Stimulated activated CD4-positive, alpha-beta T cell treated with anti-CD3 and anti-CD28 coated beads, Interleukin-2, amount 100 ng/mL, for 48 hours (primary cell): ENCODE measurements at regions not wholly inside any gene's neighbourhood (a gene's known extent, or its start where the extent isn't known, plus 50 kb on each side); places are given as distances from the start of the nearest gene placed in this dataset.
"Not testable (repeated sequence)": the region's sequence is repeated elsewhere in the genome, so short reads cannot be mapped to it uniquely, and the experiment has no call there.

ENCODE experiments used
- DNase-seq, 2 donors: peaks; one replicate each; pipeline ENCODE4 v3.0.0-alpha.2; 2020

DNA sequence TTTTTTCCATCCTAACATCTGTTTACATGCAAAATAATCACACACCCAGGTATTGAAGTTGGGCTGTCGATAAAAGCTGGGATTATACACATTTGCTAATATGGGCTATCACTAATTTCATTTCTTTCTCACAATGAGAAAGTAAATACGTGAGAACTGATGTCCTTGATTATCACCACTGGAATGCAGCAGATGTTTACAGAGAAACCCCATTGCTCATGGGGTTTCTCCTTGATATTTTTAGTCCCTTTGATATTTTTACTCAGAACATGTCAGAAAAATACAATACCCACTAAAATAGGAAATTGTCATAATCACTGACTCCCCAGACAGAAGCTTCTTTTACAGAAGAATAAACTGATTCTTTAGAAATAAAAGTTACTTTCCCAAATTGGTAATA, 535.1 kb upstream of the CCDC54 start:
- no peak for DNase-seq

DNA sequence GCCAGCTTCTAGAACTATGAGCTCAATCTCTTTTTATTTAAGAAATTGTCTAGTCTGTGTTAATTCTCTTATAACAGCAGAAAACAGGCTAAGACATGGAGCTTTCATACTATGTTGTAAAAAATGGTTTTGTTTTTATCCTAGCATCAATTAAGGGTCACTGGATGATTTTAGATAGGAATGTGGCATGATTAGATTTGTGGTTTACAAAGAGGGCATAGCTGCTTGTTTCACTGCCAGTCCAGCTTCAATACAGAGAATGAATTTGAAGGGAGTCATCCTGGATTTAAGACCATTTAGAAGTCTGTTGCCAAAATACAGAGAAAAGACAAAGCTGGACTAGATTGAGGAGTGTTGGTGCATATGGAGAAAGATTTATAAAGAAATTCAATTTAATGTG, 532.6 kb upstream of the CCDC54 start:
- no peak for DNase-seq

DNA sequence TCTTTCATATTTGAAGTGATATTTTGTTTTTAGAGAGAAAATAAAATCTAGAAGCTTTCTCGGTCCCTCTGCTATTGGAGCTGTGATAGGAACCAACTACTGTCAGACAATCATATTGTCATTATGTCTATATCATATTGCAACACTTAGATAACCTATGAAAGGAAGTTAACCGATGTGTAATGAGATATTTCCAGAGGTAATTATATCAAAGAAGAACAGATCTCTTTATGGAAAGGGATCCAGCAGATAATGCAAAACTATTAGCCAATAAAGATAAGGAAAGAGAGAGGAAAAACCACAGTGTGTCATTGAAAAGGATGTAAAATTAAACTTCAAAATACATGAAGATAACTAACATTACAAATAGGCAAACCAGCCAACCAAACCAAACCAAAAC, 529.1 kb upstream of the CCDC54 start:
- no peak for DNase-seq

DNA sequence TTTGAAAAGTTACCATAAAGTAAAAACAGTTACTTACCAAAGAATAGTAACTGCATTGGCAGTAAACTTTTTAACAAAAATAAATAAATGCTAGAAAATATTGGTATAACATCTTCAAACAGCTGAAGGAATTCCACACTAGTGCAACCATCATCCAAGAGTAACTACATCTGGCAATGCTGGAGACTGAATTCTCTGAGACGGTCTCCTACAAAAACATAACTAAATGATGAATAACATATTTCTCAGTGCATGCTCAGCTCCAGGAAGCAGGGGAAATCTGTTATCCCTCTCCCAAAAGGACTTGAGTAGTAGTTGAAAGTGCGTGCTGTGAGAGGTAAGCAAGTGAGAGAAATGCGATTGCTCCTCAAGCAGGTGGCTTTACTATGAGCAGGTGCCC, 526.8 kb upstream of the CCDC54 start:
- DNase-seq = no peak

DNA sequence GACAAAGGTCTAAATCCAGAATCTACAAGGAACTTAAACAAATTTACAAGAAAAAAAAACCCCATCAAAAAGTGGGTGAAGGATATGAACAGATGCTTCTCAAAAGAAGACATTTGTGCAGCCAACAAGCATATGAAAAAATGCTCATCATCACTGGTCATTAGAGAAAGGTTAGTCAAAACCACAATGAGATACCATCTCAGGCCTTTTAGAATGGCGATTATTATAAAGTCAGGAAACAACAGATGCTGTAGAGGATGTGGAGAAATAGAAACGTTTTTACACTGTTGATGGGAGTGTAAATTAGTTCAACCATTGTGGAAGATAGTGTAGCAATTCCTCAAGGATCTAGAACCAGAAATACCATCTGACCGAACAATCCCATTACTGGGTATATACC, 518.9 kb upstream of the CCDC54 start:
- DNase-seq = not testable (repeated sequence)

DNA sequence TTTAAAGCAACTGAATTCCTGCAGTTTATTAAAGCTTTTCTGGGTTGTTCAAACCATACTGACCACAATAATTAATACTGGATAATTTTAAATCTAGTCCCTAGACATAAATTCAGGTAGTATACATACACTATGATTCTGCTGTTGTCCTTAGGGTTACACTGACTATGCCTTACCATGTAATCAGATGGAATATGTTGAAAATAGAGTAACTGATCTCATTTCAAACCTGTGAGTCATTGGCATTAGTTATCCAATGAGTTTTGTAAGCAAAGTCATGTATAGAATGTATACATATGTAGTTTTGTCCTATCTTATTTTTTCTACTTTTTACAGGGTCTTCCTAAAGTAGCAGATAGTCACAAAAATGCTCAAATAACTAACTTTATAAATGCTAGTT, 517.1 kb upstream of the CCDC54 start:
- DNase-seq = no peak

DNA sequence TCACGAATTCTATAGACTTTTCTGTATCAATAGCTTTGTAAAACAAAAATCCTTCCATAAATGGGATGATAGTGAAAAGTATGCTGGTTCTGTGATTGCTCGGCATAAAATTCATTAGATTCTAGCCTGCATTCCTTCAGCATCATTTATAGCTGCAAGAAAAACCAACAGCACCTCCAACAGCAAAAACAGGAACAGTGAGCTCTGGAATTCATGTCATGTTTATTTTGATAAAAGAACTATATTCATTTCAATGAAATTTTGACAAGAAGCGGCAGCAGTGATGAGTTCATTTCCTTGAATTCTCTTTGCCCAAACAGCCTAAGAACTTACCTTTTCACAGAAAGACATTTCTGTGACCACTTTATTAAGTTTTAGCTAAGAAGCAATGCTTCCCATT, 515.2 kb upstream of the CCDC54 start:
- no peak for DNase-seq

DNA sequence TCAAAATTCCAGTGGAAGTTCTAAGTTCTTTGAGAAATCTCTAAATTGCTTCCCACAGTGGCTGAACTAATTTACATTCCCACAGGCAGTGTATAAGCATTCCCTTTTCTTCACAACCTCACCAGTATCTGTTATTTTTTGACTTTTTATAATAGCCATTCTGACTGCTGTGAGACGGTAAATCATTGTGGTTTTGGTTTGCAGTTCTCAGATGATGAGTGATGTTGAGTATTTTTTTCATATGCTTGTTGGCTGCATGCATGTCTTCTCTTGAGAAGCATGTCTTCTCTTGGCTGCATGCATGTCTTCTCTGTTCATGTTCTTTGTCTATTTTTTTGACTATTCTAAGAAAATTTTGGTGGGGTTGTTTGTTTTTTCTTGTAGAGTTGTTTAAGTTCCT, 499.6 kb upstream of the CCDC54 start:
- no peak for DNase-seq

DNA sequence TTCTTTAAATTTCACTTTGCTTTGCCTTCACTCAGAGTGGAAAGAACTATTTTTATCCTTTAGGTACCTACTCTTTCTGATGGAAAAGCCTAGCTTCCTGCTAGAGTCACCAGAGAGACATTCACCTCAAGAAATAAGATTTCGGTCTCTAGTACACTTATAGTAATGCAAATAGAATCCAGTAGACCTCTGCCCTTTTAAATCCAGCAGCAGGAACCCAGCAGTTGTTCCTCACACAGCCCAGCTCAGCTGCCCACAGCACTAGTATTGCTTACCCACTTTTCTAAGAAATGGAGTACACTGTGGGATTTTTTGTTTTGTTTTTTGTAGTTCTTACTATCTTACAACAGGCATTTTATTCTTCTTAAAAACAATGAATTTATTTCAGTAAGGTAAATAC, 497.0 kb upstream of the CCDC54 start:
- DNase-seq = no peak

DNA sequence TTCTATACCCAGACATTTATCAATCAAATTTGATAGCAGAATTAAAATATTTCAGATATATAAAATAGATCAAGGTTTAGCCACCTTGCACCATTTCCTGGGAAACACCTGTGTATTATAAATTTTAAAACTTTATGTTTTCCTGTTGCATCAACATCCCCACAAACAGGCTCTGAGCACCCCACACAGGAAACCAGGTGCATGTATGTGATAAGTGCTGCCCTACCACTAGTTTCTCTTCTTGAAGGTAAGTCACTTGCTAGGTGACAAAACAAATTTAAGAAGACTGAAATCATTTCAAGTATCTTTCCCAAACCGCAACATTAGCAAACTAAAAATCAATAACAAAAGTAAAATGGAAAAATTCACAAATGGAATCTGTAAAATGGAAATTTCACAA, 496.1 kb upstream of the CCDC54 start:
- DNase-seq = no peak

DNA sequence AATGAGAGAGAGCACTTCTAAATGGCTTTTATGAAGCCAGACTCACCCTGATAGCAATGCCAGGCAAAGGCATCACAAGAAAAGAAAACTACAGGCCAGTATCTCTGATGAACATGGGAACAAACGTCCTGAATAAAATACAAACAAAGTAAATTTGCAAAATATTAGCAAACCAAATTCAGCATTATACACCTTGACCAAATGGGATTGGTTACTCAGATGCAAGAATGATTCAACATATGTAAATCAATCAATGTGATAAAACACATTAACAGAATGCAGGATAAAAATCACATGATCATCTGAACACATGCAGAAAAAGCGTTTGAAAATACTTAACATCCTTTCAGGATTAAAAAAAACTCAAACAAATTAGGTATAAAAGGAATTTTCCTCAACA, 494.9 kb upstream of the CCDC54 start:
- no peak for DNase-seq

DNA sequence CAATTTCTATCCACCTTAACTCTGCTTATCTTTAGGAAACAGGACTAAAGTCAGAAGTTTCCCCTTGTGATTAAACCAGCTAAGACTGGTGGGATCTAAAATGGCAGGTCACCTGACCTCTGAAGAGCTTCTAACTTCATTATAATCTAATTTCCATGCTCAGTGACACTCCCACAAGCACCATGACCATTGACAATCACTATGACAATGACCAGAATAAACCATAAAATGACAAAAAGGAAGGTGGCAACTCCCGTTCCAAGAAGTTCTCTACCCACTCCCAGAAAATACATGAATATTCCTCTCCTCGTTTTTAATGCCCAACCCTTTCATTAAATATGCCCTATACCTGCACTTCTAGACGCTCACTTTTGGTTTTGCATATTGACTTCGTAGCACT, 471.2 kb upstream of the CCDC54 start:
- DNase-seq = no peak

DNA sequence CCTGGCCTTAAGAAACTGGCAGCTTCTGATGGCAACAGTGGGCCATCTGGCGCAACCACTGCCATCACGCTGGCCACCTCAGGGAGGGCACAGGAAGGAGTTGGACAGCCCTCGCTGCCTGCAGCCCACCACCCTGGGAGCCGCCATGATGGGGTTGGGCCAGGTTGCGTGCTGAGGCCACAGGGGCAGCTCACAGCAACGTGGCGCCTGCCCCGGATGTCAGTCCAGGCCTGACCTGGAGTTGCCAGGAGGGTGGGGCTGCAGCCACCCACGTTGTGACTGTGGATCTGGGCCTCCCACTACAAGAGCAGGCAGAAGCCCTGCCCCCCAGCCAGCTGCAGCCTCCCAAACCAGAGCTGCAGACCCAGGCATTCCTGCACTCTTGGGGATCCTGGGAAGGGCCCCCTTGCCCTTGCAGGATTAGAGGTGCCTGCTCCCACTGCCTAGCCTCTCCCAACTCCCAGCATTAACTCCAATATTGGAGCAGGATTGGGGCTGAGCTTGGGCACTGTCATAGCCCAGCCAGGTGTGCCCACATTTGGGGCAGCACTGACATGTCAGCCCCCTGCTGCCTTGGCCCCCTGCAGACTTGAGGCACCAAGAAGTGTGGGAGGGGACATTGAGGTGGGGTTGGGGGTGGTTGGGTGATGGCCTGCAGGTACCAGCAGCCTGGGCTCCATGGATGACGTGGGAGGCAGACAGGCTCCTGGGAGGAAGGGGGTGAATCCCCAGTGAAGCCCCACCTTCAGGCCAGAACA, 468.9 kb upstream of the CCDC54 start:
- no peak for DNase-seq

DNA sequence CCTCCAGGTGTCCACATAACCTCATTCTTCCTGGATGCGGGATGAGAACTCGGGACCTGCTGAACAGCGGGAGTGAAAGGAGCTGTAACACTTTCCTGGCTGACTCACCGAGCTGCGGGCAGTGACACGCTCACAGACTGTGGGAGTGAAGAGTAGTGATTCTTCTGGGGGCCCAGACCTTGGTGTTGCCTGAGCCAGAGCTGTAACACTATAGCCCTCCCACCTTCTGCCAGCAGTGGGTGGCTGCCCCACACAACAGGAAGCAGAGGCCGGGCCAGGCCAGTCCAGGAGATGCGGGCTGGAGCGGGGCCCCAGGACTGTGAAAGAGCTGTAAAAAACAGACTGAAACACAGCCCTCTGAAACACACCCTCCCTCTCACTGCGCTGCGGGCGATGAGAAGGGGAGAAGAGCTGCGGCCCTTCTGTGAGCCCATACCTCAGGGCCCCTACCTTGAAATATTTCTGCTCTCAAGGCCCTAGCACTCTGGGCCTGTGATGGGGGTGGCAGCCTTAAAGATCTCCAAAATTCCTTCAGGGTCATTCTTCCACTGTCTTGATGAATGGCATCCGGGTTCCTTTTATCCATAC, 464.0 kb upstream of the CCDC54 start:
- DNase-seq = no peak

DNA sequence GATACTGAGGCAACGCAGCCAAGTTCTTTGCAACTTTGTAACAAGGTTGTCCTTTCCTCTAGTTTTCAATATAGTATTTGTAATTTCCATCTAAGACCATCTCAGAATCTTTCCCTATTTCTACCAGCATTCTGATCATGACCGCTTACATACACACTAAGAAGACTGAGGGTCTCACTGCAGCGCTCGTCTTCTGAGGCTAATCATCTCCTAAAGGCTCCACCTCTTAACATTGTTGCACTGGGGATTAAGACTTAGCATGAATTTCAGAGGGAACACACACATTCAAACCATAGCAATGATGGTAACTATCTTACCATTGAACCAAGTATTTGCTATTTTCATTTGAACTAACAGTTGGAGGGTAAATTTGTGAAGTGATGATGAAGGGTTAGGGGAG, 463.3 kb upstream of the CCDC54 start:
- no peak for DNase-seq

DNA sequence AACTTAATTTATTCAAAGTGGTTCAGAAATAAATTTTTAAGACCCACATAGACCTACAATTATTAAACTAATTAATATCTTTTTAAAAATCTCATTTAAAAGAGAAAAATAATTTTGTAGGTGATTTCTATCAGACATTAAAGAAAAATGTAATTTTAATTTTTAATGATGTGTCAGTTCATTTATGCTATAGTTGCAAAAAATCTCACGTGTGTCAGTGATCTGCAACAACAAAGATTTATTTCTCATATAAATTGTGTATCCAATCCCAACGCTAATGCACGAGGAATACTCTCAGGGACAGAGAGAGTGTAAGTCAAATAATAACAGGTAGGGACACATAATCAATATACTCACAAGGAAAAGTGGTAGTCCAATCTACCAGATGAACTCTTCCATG, 456.6 kb upstream of the CCDC54 start:
- DNase-seq = no peak

DNA sequence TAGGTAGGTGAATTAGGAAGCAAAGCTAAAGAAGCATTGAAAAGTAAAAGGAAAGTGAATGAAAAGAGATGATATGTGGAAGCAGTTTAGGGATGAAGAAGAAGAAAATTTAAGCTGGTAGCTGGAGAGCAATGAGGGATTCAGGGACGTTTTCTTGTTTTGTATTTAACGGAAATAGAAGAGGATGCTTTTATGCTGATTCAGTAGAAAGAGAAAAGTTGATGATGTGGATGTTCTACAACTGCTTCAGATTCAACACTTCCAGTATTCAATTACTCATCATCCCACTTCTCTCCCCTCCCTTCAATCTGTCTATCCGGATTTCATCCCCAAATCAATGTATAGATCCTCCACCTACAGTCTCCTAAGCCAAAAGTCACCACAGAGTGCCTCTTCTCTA, 448.2 kb upstream of the CCDC54 start:
- no peak for DNase-seq

DNA sequence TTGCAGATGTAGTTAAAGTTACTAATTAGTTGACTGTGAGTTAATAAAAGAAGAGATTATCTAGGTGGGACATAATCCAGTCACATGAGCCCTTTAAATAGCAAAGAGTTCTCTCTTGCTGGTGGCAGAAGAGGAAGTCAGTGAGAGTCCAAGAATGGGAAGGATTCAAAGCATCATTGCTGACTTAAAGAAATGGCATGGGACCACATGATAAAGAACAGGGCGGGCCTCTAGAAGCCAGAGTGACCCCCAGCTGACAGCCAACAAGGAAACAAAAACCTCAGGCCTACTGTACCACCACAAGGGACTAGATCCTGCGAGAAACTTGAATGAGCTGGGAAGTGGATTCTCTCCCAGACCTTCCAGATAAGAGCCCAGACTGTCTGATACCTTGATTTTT, 447.2 kb upstream of the CCDC54 start:
- no peak for DNase-seq

DNA sequence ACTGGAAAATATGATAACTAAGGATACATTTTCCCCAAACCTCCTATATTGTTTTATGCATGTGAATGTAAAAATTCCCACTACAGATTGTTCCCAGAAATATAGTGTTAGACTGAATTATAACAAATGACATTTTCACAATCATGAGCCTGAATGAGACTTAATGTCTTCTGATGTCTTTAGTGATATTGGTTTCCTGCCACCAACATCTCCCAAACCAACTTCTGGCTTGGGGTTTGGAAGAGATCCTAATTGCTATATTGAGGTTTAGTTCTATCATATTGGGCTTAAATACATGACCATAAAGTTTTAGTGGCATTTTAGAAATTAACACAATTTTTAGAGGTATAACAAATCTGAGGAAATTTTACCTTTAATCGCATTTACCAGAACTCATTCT, 445.3 kb upstream of the CCDC54 start:
- DNase-seq = no peak

DNA sequence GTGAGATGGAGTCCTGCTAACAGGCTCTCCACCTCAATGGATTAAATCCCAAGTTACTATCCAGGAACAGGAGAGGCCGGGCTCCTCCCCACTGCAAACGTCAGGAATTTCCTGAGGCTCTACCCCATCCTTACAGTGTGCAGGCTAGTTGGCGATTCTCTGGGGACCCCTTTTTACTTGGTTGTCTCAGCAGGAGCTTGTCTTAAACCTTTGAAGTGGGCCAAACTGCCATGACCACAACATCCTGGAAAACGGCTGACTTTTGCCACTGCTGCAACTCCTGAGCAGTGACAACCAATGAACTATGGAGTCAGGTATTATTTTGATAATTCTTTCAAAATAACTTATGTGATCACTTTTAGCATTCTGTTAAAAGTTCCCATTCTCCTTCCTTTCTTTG, 440.9 kb upstream of the CCDC54 start:
- no peak for DNase-seq

DNA sequence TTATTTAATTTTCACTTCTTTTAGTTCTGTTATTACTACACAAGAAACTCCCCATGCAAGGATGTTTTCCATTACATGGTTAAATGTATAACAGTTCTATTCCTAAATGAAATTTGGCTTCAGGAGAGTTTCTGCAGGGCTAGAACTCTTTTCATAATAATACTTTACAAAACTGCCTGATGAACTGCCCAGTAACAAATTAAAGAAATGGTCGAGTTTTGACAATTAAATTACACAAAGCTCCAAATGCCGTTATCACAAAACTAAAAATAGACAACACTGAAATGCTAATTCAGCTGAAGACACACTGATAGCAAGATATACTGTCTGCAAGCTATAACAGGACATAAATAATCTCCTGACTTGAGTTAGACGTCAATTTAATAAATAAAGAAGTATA, 435.2 kb upstream of the CCDC54 start:
- DNase-seq = no peak

DNA sequence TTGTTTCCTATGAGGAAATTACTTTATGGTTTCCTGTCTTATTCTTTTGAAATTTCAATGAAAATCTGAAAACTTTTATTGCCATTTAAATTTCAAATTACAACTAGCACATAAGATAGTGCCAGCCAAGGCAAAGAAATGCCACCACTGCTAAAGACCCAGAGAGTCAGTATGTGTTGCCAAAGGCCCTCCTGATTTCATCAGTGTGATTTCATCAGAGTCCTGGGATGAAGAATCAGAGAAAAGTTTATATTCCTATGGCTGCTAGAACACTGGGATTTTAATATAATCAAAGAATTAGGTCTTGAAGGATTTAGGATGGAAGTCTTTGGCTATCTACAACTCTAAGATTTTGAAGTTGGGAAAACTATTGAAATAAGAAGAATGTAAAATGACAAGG, 434.2 kb upstream of the CCDC54 start:
- no peak for DNase-seq

DNA sequence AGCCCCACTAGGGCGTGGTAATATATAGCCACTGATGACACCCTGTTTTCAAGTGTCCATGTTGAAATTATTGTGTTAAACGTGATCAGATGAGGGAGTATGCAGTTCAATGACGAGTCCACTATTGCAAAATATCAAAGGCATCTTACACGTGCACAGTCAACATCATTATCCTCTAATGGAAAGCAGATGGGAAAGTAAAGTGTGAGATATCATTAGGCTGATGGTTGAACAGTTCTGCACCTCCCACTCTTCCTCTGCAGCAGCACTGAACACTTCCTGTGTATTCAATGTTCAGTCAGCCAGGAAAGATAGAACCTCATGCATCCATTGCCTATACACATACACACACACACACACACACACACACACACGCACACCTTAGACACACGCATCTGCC, 431.8 kb upstream of the CCDC54 start:
- DNase-seq = no peak

DNA sequence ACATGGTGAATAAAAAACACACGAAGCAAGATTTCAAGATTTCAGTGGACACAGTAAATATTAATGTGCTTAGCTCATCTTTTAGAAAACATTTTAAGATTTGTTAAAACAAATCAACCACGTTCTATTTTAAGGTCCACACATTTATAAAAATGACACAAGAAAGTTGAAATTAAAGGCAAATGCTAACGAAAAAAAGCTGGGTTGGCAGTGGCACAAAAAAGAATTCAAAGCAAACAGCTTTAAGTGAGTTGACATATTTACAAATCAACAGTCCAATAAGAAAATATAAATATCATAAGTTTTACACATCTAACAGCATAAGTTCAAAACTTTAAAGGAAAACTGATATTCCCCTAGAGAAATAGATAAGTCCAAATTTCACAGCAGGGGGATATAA, 430.4 kb upstream of the CCDC54 start:
- no peak for DNase-seq

DNA sequence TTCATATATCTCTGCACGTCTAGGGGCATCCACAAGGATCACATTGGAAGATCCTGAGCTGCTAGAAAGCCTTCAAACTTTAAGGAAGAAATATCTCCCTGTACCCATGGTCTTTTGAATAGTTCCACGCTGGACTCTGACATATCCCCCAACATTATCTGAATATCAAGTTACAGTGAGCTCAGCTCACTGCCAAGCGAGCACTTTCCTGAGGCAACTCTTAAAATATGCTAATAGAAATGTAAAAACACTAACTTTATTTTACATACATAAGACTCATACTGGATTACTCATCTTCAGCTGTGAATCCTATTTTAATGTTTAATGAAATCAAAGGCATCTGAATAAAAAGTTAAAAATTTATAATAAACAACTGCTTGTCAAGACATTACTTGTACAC, 420.2 kb upstream of the CCDC54 start:
- no peak for DNase-seq
